LNCaP clone FGC (cell line): ENCODE measurements at regions not wholly inside any gene's neighbourhood (a gene's known extent, or its start where the extent isn't known, plus 50 kb on each side); places are given as distances from the start of the nearest gene placed in this dataset.

Source experiments
- DNase-seq: peaks from one replicate; pipeline ENCODE4 v3.0.0-alpha.2; 2011; ENCODE audit warnings: low read depth
- H3K4me3 ChIP-seq: 2 replicates; pipeline ENCODE4 v1.5.1; 2011; ENCODE audit warnings: mild to moderate bottlenecking, low read depth, low read length, control low read depth
- CTCF ChIP-seq: IDR thresholded peaks from 2 replicates; pipeline ENCODE4 v1.5.1; 2012; ENCODE audit warnings: mild to moderate bottlenecking; ENCODE audit not compliant: control insufficient read depth, insufficient read depth; ENCODE audit errors: extremely low read depth

GRCh38 chr5:89566340-89566739 is 683.4 kb upstream of the MEF2C start:
- DNase-seq, result no peak
- no peak overlapping the region for H3K4me3 ChIP-seq
- TF ChIP-seq CTCF, result no peak

- DNase-seq, result no peak
- no peak for TF ChIP-seq CTCF
- no peak overlapping the region for H3K4me3 ChIP-seq
Measured at GRCh38 chr5:89560696-89561095, 677.7 kb upstream of the MEF2C start.

DNA sequence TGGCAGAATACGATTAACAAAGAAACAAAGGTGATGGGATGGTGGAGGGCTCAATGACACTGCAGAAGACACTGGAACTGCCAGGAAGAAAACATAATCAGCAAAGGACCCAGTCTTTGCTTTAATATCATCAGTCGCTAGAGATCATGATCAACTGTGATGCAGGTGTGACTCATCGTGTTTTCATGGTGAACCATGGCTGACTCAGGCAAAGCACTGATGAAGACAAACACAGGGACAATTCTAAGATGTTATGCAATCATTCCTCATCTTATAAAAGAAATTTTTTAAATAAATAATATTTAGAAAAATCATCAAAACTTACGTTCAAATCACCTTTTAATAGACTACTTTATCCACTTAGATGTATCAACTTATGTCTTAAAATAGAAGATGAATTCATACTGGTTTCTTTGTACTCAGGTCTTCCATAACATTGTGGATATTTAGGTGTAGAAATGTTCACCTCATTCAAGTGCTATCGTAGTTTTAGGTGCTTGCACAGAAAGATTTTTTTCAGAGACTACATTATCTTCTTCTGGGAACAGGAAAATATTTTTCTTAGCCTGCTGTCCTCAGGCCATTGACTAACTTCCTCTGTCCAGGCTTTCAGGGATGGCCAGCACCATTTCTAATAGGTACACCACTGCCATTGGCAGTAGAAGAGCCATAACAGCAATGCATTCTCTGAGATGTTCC is 673.4 kb upstream of the MEF2C start:
- DNase-seq, result no peak
- TF ChIP-seq CTCF, result no peak
- no peak overlapping the region for H3K4me3 ChIP-seq

- no peak overlapping the region for H3K4me3 ChIP-seq
- DNase-seq, result no peak
- TF ChIP-seq CTCF, result no peak
Measured at GRCh38 chr5:89546657-89547056, 663.7 kb upstream of the MEF2C start.

DNA sequence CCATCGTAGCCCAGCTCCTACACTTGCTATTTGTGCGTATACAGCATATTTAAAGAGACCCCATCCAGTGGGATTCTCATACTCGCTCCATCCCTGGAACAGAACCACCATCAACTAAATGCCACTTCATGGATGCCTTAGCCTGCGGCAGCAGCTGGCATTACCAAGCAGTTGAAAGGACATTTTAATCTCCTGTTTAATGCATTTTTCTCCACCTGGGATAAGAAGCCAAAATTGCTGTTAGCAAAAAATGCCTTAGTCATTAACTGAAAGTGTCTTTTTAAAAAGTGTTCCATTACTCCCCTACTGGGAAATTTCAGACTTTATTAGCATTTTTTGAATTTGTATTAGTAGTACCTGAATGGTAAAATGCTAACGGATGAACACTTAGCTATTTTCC is 662.6 kb upstream of the MEF2C start:
- TF ChIP-seq CTCF, result no peak
- DNase-seq, result no peak
- H3K4me3 ChIP-seq, result no peak overlapping the region

DNA sequence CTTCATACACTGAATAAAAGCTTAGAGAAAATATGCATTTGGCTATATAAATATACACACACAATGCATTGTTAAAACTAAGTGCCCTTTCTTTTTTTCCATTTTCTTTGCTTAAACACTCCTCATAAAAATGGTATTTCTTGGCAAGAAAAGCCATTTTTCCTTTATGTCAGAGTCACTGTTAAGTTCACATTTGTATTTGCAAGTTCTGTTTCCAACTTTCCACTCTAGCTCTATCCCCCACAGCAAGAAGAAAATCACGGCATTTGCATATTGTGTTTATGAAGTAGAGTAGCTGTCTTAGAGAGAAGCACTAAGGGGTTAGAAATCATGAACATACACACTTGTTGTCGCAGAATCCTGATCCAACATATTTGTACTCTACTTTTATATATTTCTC is 662.1 kb upstream of the MEF2C start:
- DNase-seq, result no peak
- no peak for TF ChIP-seq CTCF
- H3K4me3 ChIP-seq, result no peak overlapping the region

GRCh38 chr5:89542736-89543135 is 659.8 kb upstream of the MEF2C start:
- DNase-seq, result no peak
- no peak overlapping the region for H3K4me3 ChIP-seq
- TF ChIP-seq CTCF, result no peak
